H9 (cell line): ENCODE measurements at regions not wholly inside any gene's neighbourhood (a gene's known extent, or its start where the extent isn't known, plus 50 kb on each side); places are given as distances from the start of the nearest gene placed in this dataset.

ENCODE experiments used
- DNase-seq: peaks from one replicate; pipeline ENCODE4 v3.0.0-alpha.2; 2017
- H2AFZ ChIP-seq: one replicate; pipeline ENCODE4 v1.6.1; 2013; ENCODE audit warnings: mild to moderate bottlenecking, low read length, control low read depth, moderate library complexity
- H2AK5ac ChIP-seq: 2 replicates; pipeline ENCODE4 v1.6.1; 2013; ENCODE audit warnings: low read length, control low read depth, mixed read lengths; ENCODE audit not compliant: insufficient read length
- H2BK120ac ChIP-seq: one replicate; pipeline ENCODE4 v1.6.1; 2013; ENCODE audit warnings: low read depth, mild to moderate bottlenecking, low read length, control low read depth, inconsistent platforms; ENCODE audit not compliant: poor library complexity, severe bottlenecking
- H2BK12ac ChIP-seq: 2 replicates; pipeline ENCODE4 v1.6.1; 2013; ENCODE audit warnings: low read length, control low read depth, mixed read lengths, low read depth; ENCODE audit not compliant: insufficient read length
- H2BK15ac ChIP-seq: 2 replicates; pipeline ENCODE4 v1.6.1; 2013; ENCODE audit warnings: low read depth, low read length, control low read depth
- H2BK20ac ChIP-seq: one replicate; pipeline ENCODE4 v1.6.1; 2013; ENCODE audit warnings: low read depth, mild to moderate bottlenecking, low read length, control low read depth, inconsistent platforms; ENCODE audit not compliant: poor library complexity, severe bottlenecking
- H2BK5ac ChIP-seq: 2 replicates; pipeline ENCODE4 v1.6.1; 2013; ENCODE audit warnings: low read length, control low read depth, mixed read lengths; ENCODE audit not compliant: insufficient read length
- H3K14ac ChIP-seq: 2 replicates; pipeline ENCODE4 v1.6.1; 2013; ENCODE audit warnings: low read length, control low read depth; ENCODE audit not compliant: insufficient read depth
- H3K18ac ChIP-seq: 2 replicates; pipeline ENCODE4 v1.6.1; 2013; ENCODE audit warnings: low read depth, mild to moderate bottlenecking, mixed read lengths, low read length, control low read depth; ENCODE audit not compliant: insufficient read length
- H3K23ac ChIP-seq: 2 replicates; pipeline ENCODE4 v1.6.1; 2013; ENCODE audit warnings: low read length, control low read depth, mixed read lengths, low read depth; ENCODE audit not compliant: insufficient read length
- H3K23me2 ChIP-seq: 2 replicates; pipeline ENCODE4 v1.6.1; 2013; ENCODE audit warnings: low read depth, mild to moderate bottlenecking, mixed read lengths, low read length, control low read depth; ENCODE audit not compliant: insufficient read length, poor library complexity, severe bottlenecking
- H3K27ac ChIP-seq: 2 replicates; pipeline ENCODE4 v1.5.1; 2013; ENCODE audit warnings: low read length, control low read depth, mixed read lengths, low read depth; ENCODE audit not compliant: insufficient read length
- H3K27me3 ChIP-seq: 2 replicates; pipeline ENCODE4 v1.6.1; 2013; ENCODE audit warnings: low read length, control low read depth, inconsistent platforms; ENCODE audit not compliant: insufficient read depth
- H3K4ac ChIP-seq: 2 replicates; pipeline ENCODE4 v1.6.1; 2013; ENCODE audit warnings: low read depth, mild to moderate bottlenecking, control low read depth, inconsistent platforms, low read length, moderate library complexity
- H3K4me1 ChIP-seq: 2 replicates; pipeline ENCODE4 v1.6.1; 2013; ENCODE audit warnings: low read length, control low read depth, inconsistent platforms; ENCODE audit not compliant: insufficient read depth
- H3K4me2 ChIP-seq: 2 replicates; pipeline ENCODE4 v1.6.1; 2013; ENCODE audit warnings: low read length, control low read depth, mixed read lengths; ENCODE audit not compliant: insufficient read length, insufficient read depth
- H3K56ac ChIP-seq: 2 replicates; pipeline ENCODE4 v1.6.1; 2013; ENCODE audit warnings: low read depth, mild to moderate bottlenecking, mixed read lengths, low read length, control low read depth; ENCODE audit not compliant: insufficient read length
- H3K79me1 ChIP-seq: 2 replicates; pipeline ENCODE4 v1.6.1; 2013; ENCODE audit warnings: low read depth, mild to moderate bottlenecking, moderate library complexity, low read length, control low read depth, inconsistent platforms; ENCODE audit not compliant: insufficient read depth, poor library complexity, severe bottlenecking
- H3K79me2 ChIP-seq: 2 replicates; pipeline ENCODE4 v1.6.1; 2013; ENCODE audit warnings: low read length, control low read depth, inconsistent platforms; ENCODE audit not compliant: insufficient read depth
- H3K9ac ChIP-seq: 2 replicates; pipeline ENCODE4 v1.6.1; 2013; ENCODE audit warnings: low read length, control low read depth, mixed read lengths; ENCODE audit not compliant: insufficient read length; ENCODE audit errors: extremely low read depth
- H3K9me3 ChIP-seq: one replicate; pipeline ENCODE4 v1.6.1; 2013; ENCODE audit warnings: low read depth, low read length, inconsistent platforms; ENCODE audit not compliant: control insufficient read depth
- H3T11ph ChIP-seq: one replicate; pipeline ENCODE4 v1.6.1; 2013; ENCODE audit warnings: mild to moderate bottlenecking, low read length, control low read depth, inconsistent platforms
- H4K20me1 ChIP-seq: one replicate; pipeline ENCODE4 v1.6.1; 2013; ENCODE audit not compliant: control insufficient read depth, insufficient read length, insufficient read depth
- H4K5ac ChIP-seq: 2 replicates; pipeline ENCODE4 v1.6.1; 2013; ENCODE audit warnings: low read depth, mild to moderate bottlenecking, mixed read lengths, low read length, control low read depth; ENCODE audit not compliant: insufficient read length
- H4K8ac ChIP-seq: replicated peaks from 2 replicates; pipeline ENCODE4 v1.6.1; 2013; ENCODE audit warnings: low read length, control low read depth, mixed read lengths, low read depth; ENCODE audit not compliant: insufficient read length
- H4K91ac ChIP-seq: 2 replicates; pipeline ENCODE4 v1.6.1; 2013; ENCODE audit warnings: low read depth, mild to moderate bottlenecking, moderate library complexity, mixed read lengths, low read length, control low read depth; ENCODE audit not compliant: insufficient read length
- H3K27ac Mint-ChIP-seq, 3 experiments: 2 replicates in 2 of 3; 3 replicates in 1 of 3; pipeline ENCODE4 v1.8.0; 2020 to 2021; ENCODE audit warnings: mixed read lengths in 3 of 3, mild to moderate bottlenecking in 1 of 3, moderate library complexity in 1 of 3
- H3K27me3 Mint-ChIP-seq: 2 replicates; pipeline ENCODE4 v1.8.0; 2021; ENCODE audit warnings: low read depth, mild to moderate bottlenecking, moderate library complexity, mixed read lengths
- H3K36me3 Mint-ChIP-seq, 3 experiments: 2 replicates in 2 of 3; 3 replicates in 1 of 3; pipeline ENCODE4 v1.8.0; 2020 to 2021; ENCODE audit warnings: low read depth in 3 of 3, mixed read lengths in 3 of 3; ENCODE audit not compliant: insufficient read depth in 1 of 3
- H3K4me1 Mint-ChIP-seq, 2 experiments: 2 replicates each; pipeline ENCODE4 v1.8.0; 2020; ENCODE audit warnings: mixed read lengths in 2 of 2
- H3K4me3 Mint-ChIP-seq, 2 experiments: 2 replicates in 1 of 2; 3 replicates in 1 of 2; pipeline ENCODE4 v1.8.0; 2020 to 2021; ENCODE audit warnings: mild to moderate bottlenecking in 2 of 2, mixed read lengths in 2 of 2, moderate library complexity in 1 of 2
- H3K9me3 Mint-ChIP-seq, 2 experiments: 2 replicates in 1 of 2; 3 replicates in 1 of 2; pipeline ENCODE4 v1.8.0; 2020; ENCODE audit warnings: mild to moderate bottlenecking in 2 of 2, mixed read lengths in 2 of 2, moderate library complexity in 1 of 2
- WGBS: extraction: QIAGEN DNeasy Blood & Tissue Kit; methylation state at CpG from one replicate; pipeline ENCODE4 v1.1.7; 2013; ENCODE audit warnings: missing lambda C conversion rate, low lambda C conversion rate, mixed read lengths; ENCODE audit not compliant: insufficient read length; ENCODE audit errors: extremely low coverage; 5-methylcytosine and 5-hydroxymethylcytosine counted together
- TF ChIP-seq, protein P1 (sequence below): fragments of 200-600 bp; sonication (generic); conservative IDR thresholded peaks from 3 replicates; pipeline ENCODE4 v1.8.0; 2021; ENCODE audit warnings: antibody characterized with exemption, mild to moderate bottlenecking

DNA sequence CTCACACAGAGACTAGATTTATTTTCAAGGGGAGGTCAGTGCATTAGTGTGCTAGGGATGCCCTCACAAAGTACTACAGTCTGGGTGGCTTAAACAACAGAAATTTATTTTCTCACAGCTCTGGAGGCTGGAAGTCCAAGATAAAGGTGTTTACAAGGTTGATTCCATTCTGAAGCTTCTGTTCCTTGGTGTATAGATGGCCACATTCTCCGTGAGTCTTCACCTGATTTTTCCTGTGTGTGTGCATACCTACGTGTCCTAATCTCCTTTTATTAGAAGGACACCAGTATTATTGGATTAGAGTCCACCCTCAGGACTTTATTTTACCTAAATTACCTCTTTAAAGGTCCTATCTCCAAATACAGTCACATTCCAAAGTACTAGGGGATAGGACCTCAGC lies 91.7 kb upstream of the FRMD4A start:
- Histone ChIP-seq H3K9me3 (no peaks in the 10 kb centered on the region), H3K27ac (no peak overlapping the region), H3K18ac (no peak overlapping the region), H4K20me1 (no peaks in the 10 kb centered on the region), H3T11ph (no peak overlapping the region), H3K56ac (no peak overlapping the region), H2AFZ (no peak overlapping the region), H2BK120ac (no peak overlapping the region), H2BK20ac (no peak overlapping the region), H3K14ac (no peak overlapping the region), H4K5ac (no peak overlapping the region), H3K4me1 (peaks cover 3% of the 10 kb centered on the region), H3K79me2 (no peaks in the 10 kb centered on the region), H3K23me2 (no peaks in the 10 kb centered on the region), H4K8ac (no peak overlapping the region), H4K91ac (no peak overlapping the region), H3K23ac (no peak overlapping the region), H2BK15ac (no peak overlapping the region), H3K4me2 (no peak overlapping the region), H2BK12ac (no peak overlapping the region), H3K27me3 (no peaks in the 10 kb centered on the region), H2BK5ac (no peak overlapping the region), H3K79me1 (no peaks in the 10 kb centered on the region), H3K9ac (no peak overlapping the region), H2AK5ac (no peak overlapping the region), H3K4ac (no peak overlapping the region)
- Mint-ChIP-seq H3K4me1 (peaks cover 29 to 42% of the 10 kb centered on the region in 2 experiments), H3K36me3 (peaks cover 0 to 13% (median 9%) of the 10 kb centered on the region in 3 experiments; a peak in 5 of 7 replicates), H3K27me3 (no peaks in the 10 kb centered on the region), H3K4me3 (no peak overlapping the region), H3K27ac (no peak overlapping the region), H3K9me3 (peaks cover 10 to 11% of the 10 kb centered on the region in 2 experiments)
- TF ChIP-seq, protein P1, sequence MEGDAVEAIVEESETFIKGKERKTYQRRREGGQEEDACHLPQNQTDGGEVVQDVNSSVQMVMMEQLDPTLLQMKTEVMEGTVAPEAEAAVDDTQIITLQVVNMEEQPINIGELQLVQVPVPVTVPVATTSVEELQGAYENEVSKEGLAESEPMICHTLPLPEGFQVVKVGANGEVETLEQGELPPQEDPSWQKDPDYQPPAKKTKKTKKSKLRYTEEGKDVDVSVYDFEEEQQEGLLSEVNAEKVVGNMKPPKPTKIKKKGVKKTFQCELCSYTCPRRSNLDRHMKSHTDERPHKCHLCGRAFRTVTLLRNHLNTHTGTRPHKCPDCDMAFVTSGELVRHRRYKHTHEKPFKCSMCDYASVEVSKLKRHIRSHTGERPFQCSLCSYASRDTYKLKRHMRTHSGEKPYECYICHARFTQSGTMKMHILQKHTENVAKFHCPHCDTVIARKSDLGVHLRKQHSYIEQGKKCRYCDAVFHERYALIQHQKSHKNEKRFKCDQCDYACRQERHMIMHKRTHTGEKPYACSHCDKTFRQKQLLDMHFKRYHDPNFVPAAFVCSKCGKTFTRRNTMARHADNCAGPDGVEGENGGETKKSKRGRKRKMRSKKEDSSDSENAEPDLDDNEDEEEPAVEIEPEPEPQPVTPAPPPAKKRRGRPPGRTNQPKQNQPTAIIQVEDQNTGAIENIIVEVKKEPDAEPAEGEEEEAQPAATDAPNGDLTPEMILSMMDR: no peak
- no CpG with 5 or more reads among the region's 2 CpGs for WGBS
- no peak for DNase-seq
